Type B pancreatic cell (in vitro differentiated cells): ENCODE measurements at regions not wholly inside any gene's neighbourhood (a gene's known extent, or its start where the extent isn't known, plus 50 kb on each side); places are given as distances from the start of the nearest gene placed in this dataset.

Experiments used
- DNase-seq: peaks from one replicate; pipeline ENCODE4 v3.0.0; 2021; ENCODE audit warnings: mixed read lengths; ENCODE audit not compliant: unreplicated experiment; ENCODE audit errors: extremely low spot score
- H3K27ac Mint-ChIP-seq: 2 replicates; pipeline ENCODE4 v1.8.0; 2021; ENCODE audit warnings: mild to moderate bottlenecking, mixed read lengths
- H3K27me3 Mint-ChIP-seq: 2 replicates; pipeline ENCODE4 v1.8.0; 2021; ENCODE audit warnings: mixed read lengths
- H3K36me3 Mint-ChIP-seq: 2 replicates; pipeline ENCODE4 v1.8.0; 2021; ENCODE audit warnings: mixed read lengths
- H3K4me1 Mint-ChIP-seq: one replicate; pipeline ENCODE4 v1.8.0; 2021; ENCODE audit warnings: mixed read lengths; ENCODE audit not compliant: unreplicated experiment
- H3K4me3 Mint-ChIP-seq: 2 replicates; pipeline ENCODE4 v1.8.0; 2021; ENCODE audit warnings: mild to moderate bottlenecking, mixed read lengths
- H3K9me3 Mint-ChIP-seq: 2 replicates; pipeline ENCODE4 v1.8.0; 2021; ENCODE audit warnings: mixed read lengths
- TF ChIP-seq, protein P1 (sequence below): fragments of 200-600 bp; sonication (generic); conservative IDR thresholded peaks from 2 replicates; pipeline ENCODE4 v1.5.0; 2021; ENCODE audit warnings: antibody characterized with exemption, mild to moderate bottlenecking

- DNase-seq: no peak
- no peak overlapping the region for H3K27ac Mint-ChIP-seq
- H3K4me3 Mint-ChIP-seq: no peak overlapping the region
- TF ChIP-seq, protein P1, sequence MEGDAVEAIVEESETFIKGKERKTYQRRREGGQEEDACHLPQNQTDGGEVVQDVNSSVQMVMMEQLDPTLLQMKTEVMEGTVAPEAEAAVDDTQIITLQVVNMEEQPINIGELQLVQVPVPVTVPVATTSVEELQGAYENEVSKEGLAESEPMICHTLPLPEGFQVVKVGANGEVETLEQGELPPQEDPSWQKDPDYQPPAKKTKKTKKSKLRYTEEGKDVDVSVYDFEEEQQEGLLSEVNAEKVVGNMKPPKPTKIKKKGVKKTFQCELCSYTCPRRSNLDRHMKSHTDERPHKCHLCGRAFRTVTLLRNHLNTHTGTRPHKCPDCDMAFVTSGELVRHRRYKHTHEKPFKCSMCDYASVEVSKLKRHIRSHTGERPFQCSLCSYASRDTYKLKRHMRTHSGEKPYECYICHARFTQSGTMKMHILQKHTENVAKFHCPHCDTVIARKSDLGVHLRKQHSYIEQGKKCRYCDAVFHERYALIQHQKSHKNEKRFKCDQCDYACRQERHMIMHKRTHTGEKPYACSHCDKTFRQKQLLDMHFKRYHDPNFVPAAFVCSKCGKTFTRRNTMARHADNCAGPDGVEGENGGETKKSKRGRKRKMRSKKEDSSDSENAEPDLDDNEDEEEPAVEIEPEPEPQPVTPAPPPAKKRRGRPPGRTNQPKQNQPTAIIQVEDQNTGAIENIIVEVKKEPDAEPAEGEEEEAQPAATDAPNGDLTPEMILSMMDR: no peak
- peaks cover 31% of the 10 kb centered on the region for H3K4me1 Mint-ChIP-seq
- peaks cover 10% of the 10 kb centered on the region for H3K9me3 Mint-ChIP-seq
- no peaks in the 10 kb centered on the region for H3K36me3 Mint-ChIP-seq
- H3K27me3 Mint-ChIP-seq: no peaks in the 10 kb centered on the region
Measured at GRCh38 chr5:68438876-68439275, 223.3 kb downstream of the PIK3R1 start.

- Mint-ChIP-seq H3K27me3 (no peaks in the 10 kb centered on the region), H3K4me3 (no peak overlapping the region), H3K9me3 (peaks cover 5% of the 10 kb centered on the region), H3K4me1 (peaks cover 22% of the 10 kb centered on the region), H3K27ac (no peak overlapping the region), H3K36me3 (no peaks in the 10 kb centered on the region)
- TF ChIP-seq, protein P1: no peak
- DNase-seq: no peak
Measured at GRCh38 chr5:68440245-68440644, 224.7 kb downstream of the PIK3R1 start.

GRCh38 chr5:68440651-68441050, 225.1 kb downstream of the PIK3R1 start:
- Mint-ChIP-seq H3K27me3 (no peaks in the 10 kb centered on the region), H3K36me3 (no peaks in the 10 kb centered on the region), H3K4me3 (no peak overlapping the region), H3K9me3 (peaks cover 5% of the 10 kb centered on the region), H3K4me1 (peaks cover 22% of the 10 kb centered on the region), H3K27ac (no peak overlapping the region)
- TF ChIP-seq, protein P1: no peak
- no peak for DNase-seq

GRCh38 chr5:68441309-68442073, 225.9 kb downstream of the PIK3R1 start:
- TF ChIP-seq, protein P1: no peak
- H3K36me3 Mint-ChIP-seq: no peaks in the 10 kb centered on the region
- no peak for DNase-seq
- H3K27ac Mint-ChIP-seq: no peak overlapping the region
- no peak overlapping the region for H3K4me3 Mint-ChIP-seq
- H3K27me3 Mint-ChIP-seq: no peaks in the 10 kb centered on the region
- peaks cover 27% of the 10 kb centered on the region for H3K4me1 Mint-ChIP-seq
- peaks cover 5% of the 10 kb centered on the region for H3K9me3 Mint-ChIP-seq

- Mint-ChIP-seq H3K4me3 (no peak overlapping the region), H3K4me1 (peaks cover 40% of the 10 kb centered on the region), H3K9me3 (peaks cover 5% of the 10 kb centered on the region), H3K27me3 (no peaks in the 10 kb centered on the region), H3K36me3 (no peaks in the 10 kb centered on the region), H3K27ac (no peak overlapping the region)
- no peak for DNase-seq
- TF ChIP-seq, protein P1: no peak
Measured at GRCh38 chr5:68443091-68443490, 227.5 kb downstream of the PIK3R1 start.
